Karpas-422 (cell line): ENCODE measurements at regions not wholly inside any gene's neighbourhood (a gene's known extent, or its start where the extent isn't known, plus 50 kb on each side); places are given as distances from the start of the nearest gene placed in this dataset.
"Not testable (repeated sequence)": the region's sequence is repeated elsewhere in the genome, so short reads cannot be mapped to it uniquely, and the experiment has no call there.

ENCODE experiments used
- DNase-seq: peaks from one replicate; pipeline ENCODE4 v3.0.0-alpha.2; 2015
- H2AFZ ChIP-seq: fragments of 200-600 bp; sonication (generic); 2 replicates; pipeline ENCODE4 v1.6.1; 2014; ENCODE audit warnings: antibody characterized with exemption, low read length, mixed read lengths
- H3K27ac ChIP-seq: fragments of 200-600 bp; sonication (generic); 2 replicates; pipeline ENCODE4 v1.5.1; 2014; ENCODE audit warnings: mild to moderate bottlenecking, low read length, moderate library complexity
- H3K27me3 ChIP-seq: fragments of 200-600 bp; sonication (generic); 2 replicates; pipeline ENCODE4 v1.6.1; 2014; ENCODE audit warnings: low read length, mixed read lengths
- H3K36me3 ChIP-seq: fragments of 200-600 bp; sonication (generic); 2 replicates; pipeline ENCODE4 v1.6.1; 2014; ENCODE audit warnings: low read length, mixed read lengths; ENCODE audit not compliant: insufficient read depth
- H3K4me1 ChIP-seq: fragments of 200-600 bp; sonication (generic); 2 replicates; pipeline ENCODE4 v1.6.1; 2014; ENCODE audit warnings: mild to moderate bottlenecking, low read length, mixed read lengths
- H3K4me2 ChIP-seq: fragments of 200-600 bp; sonication (generic); 2 replicates; pipeline ENCODE4 v1.6.1; 2014; ENCODE audit warnings: low read length, low read depth, mild to moderate bottlenecking; ENCODE audit not compliant: poor library complexity, severe bottlenecking
- H3K4me3 ChIP-seq: fragments of 200-600 bp; sonication (generic); 2 replicates; pipeline ENCODE4 v1.5.1; 2014; ENCODE audit warnings: mild to moderate bottlenecking, antibody characterized with exemption, low read length, mixed read lengths
- H3K79me2 ChIP-seq: fragments of 200-600 bp; sonication (generic); 2 replicates; pipeline ENCODE4 v1.6.1; 2014; ENCODE audit warnings: mild to moderate bottlenecking, low read length, mixed read lengths
- H3K9ac ChIP-seq: fragments of 200-600 bp; sonication (generic); 2 replicates; pipeline ENCODE4 v1.6.0; 2014; ENCODE audit warnings: low read length
- H3K9me2 ChIP-seq: fragments of 200-600 bp; sonication (generic), shearing (Covaris generic); replicated peaks from 2 replicates; pipeline ENCODE4 v1.6.0; 2014; ENCODE audit warnings: mild to moderate bottlenecking, low read length, moderate library complexity; ENCODE audit not compliant: insufficient read depth
- H3K9me3 ChIP-seq: fragments of 300-700, 200-600 bp; sonication (generic); 2 replicates; pipeline ENCODE4 v1.6.1; 2014; ENCODE audit warnings: low read length, mixed read lengths
- H4K20me1 ChIP-seq: fragments of 200-600 bp; sonication (generic); 2 replicates; pipeline ENCODE4 v1.6.1; 2014; ENCODE audit warnings: mild to moderate bottlenecking, antibody characterized with exemption, low read length, low read depth; ENCODE audit not compliant: insufficient read depth

DNA sequence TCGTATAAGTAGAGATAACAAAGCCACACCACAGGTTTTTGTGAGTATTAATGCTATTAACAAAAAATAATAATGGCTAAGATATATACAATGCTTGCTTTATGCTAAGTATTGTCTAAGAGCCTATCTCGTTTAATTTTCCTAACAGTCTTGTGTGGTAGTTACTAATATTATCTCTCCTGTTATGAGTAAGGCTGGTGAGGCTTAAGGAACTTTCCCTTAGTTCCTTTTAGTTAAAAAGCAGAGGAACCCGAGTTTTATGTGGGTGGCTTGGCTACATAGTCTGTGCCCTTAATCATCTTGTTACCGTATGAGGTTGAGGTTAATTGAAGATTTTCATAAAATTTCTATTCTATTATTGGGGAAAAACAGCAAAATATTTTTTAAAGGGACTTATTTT, 218.4 kb downstream of the SOX2 start:
- H3K4me2 ChIP-seq: no peak overlapping the region

DNA sequence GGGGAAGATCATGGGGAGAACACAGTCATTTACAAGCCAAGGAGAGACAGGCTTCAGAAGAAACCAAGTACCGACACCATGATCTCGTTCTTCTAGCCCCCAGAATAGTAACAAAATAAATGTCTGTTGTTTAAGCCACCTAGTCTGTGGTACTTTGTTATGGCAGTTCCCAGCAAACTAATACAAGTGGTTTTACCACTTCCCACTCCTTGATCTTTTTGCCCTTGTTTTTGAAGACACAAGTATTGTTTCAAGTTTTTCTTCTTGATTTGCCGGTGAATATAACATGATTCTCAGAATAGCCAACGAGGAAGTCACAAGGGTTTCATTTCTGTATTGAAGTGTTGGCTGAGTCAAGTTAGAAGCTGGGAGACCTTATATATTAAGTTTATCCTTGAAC, 220.3 kb downstream of the SOX2 start:
- Histone ChIP-seq H3K4me1 (peaks cover 18% of the 10 kb centered on the region), H3K27ac (no peak overlapping the region), H4K20me1 (no peaks in the 10 kb centered on the region), H3K27me3 (no peaks in the 10 kb centered on the region), H3K4me2 (peak overlapping the region; percentile 16), H2AFZ (peak overlapping the region; percentile 65; the same call in 1 of the 2 replicates), H3K9me3 (no peaks in the 10 kb centered on the region), H3K4me3 (no peak overlapping the region), H3K79me2 (no peaks in the 10 kb centered on the region), H3K9me2 (no peaks in the 10 kb centered on the region), H3K36me3 (no peaks in the 10 kb centered on the region), H3K9ac (no peak overlapping the region)
- no peak for DNase-seq

More for the DNA sequence above, 218.4 kb downstream of the SOX2 start:
- no peak overlapping the region for H2AFZ ChIP-seq
- H3K9ac ChIP-seq: no peak overlapping the region
- no peaks in the 10 kb centered on the region for H3K27me3 ChIP-seq
- no peak for DNase-seq
- no peaks in the 10 kb centered on the region for H3K9me2 ChIP-seq
- H3K36me3 ChIP-seq: no peaks in the 10 kb centered on the region
- no peaks in the 10 kb centered on the region for H4K20me1 ChIP-seq
- H3K4me1 ChIP-seq: peaks cover 18% of the 10 kb centered on the region
- H3K4me3 ChIP-seq: no peak overlapping the region
- no peaks in the 10 kb centered on the region for H3K9me3 ChIP-seq
- no peaks in the 10 kb centered on the region for H3K79me2 ChIP-seq
- no peak overlapping the region for H3K27ac ChIP-seq

DNA sequence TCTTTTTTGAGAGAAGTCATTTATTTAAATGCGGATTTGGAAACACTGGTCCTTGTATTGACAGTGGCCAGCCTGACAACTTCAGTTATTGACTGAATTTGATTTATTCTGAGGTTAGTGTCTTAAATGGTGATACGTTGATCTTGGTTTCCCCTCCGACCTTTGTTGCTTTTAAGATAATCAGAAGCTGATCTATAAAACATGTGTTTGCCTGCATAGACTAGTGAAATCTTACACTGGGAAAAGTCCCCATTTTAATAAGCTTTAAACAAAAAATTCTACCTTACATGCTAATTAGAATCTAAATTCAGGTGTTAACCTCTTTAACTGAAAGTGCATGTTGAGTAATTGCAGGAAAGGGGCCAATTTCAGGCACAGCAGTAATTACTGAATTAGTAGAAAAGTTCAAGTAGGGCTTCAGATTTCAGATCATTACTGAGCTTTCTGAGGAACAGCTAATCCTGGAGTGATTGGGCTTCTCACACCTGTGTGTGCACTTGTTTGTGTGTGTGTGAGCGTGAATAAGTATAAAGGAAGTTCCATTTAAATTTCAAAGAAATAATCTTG, 221.4 kb downstream of the SOX2 start:
- H3K4me3 ChIP-seq: no peak overlapping the region
- no peak overlapping the region for H3K27ac ChIP-seq
- H3K4me2 ChIP-seq: no peak overlapping the region
- no peaks in the 10 kb centered on the region for H3K79me2 ChIP-seq
- no peaks in the 10 kb centered on the region for H3K36me3 ChIP-seq
- no peak for DNase-seq
- H3K27me3 ChIP-seq: no peaks in the 10 kb centered on the region
- no peak overlapping the region for H3K9ac ChIP-seq
- H2AFZ ChIP-seq: no peak overlapping the region
- no peaks in the 10 kb centered on the region for H4K20me1 ChIP-seq
- no peaks in the 10 kb centered on the region for H3K9me2 ChIP-seq
- peaks cover 18% of the 10 kb centered on the region for H3K4me1 ChIP-seq
- no peaks in the 10 kb centered on the region for H3K9me3 ChIP-seq

GRCh38 chr3:181935915-181936314, 224.2 kb downstream of the SOX2 start:
- no peaks in the 10 kb centered on the region for H3K9me2 ChIP-seq

GRCh38 chr3:181936774-181937173, 225.0 kb downstream of the SOX2 start:
- DNase-seq: no peak
- no peak overlapping the region for H2AFZ ChIP-seq
- H3K79me2 ChIP-seq: no peaks in the 10 kb centered on the region
- no peaks in the 10 kb centered on the region for H3K9me2 ChIP-seq
- no peak overlapping the region for H3K4me2 ChIP-seq
- H3K4me1 ChIP-seq: peaks cover 25% of the 10 kb centered on the region
- no peaks in the 10 kb centered on the region for H3K9me3 ChIP-seq
- no peak overlapping the region for H3K4me3 ChIP-seq
- H3K27me3 ChIP-seq: no peaks in the 10 kb centered on the region
- H4K20me1 ChIP-seq: no peaks in the 10 kb centered on the region
- H3K27ac ChIP-seq: no peak overlapping the region
- H3K36me3 ChIP-seq: no peaks in the 10 kb centered on the region
- no peak overlapping the region for H3K9ac ChIP-seq

More at GRCh38 chr3:181935915-181936314, 224.2 kb downstream of the SOX2 start:
- peaks cover 18% of the 10 kb centered on the region for H3K4me1 ChIP-seq
- no peaks in the 10 kb centered on the region for H3K9me3 ChIP-seq
- no peak overlapping the region for H3K4me3 ChIP-seq
- H3K27me3 ChIP-seq: no peaks in the 10 kb centered on the region
- no peak overlapping the region for H3K9ac ChIP-seq
- H4K20me1 ChIP-seq: no peaks in the 10 kb centered on the region
- no peaks in the 10 kb centered on the region for H3K36me3 ChIP-seq
- H3K79me2 ChIP-seq: no peaks in the 10 kb centered on the region
- no peak for DNase-seq
- H3K4me2 ChIP-seq: no peak overlapping the region
- no peak overlapping the region for H3K27ac ChIP-seq
- H2AFZ ChIP-seq: 0 out of 2 replicates have a peak overlapping the region, but pooled peaks have one; percentile 54

- H3K36me3 ChIP-seq, H3K27ac ChIP-seq, H3K4me2 ChIP-seq, H3K9me2 ChIP-seq, H3K79me2 ChIP-seq, DNase-seq, H2AFZ ChIP-seq, H4K20me1 ChIP-seq, H3K27me3 ChIP-seq, H3K4me3 ChIP-seq, H3K9me3 ChIP-seq, H3K9ac ChIP-seq: not testable (repeated sequence)
- H3K4me1 ChIP-seq: peaks cover 17% of the 10 kb centered on the region
Observed at GRCh38 chr3:181938580-181938979, 226.9 kb downstream of the SOX2 start.

- Histone ChIP-seq H3K4me1 (peaks cover 17% of the 10 kb centered on the region), H3K9me3 (no peaks in the 10 kb centered on the region), H3K4me2 (no peak overlapping the region), H3K4me3 (no peak overlapping the region), H2AFZ (no peak overlapping the region), H3K27ac (no peak overlapping the region), H3K36me3 (no peaks in the 10 kb centered on the region), H4K20me1 (no peaks in the 10 kb centered on the region), H3K27me3 (no peaks in the 10 kb centered on the region), H3K79me2 (no peaks in the 10 kb centered on the region), H3K9me2 (no peaks in the 10 kb centered on the region), H3K9ac (no peak overlapping the region)
- DNase-seq: no peak
Observed at GRCh38 chr3:181940703-181941102, 229.0 kb downstream of the SOX2 start.

DNA sequence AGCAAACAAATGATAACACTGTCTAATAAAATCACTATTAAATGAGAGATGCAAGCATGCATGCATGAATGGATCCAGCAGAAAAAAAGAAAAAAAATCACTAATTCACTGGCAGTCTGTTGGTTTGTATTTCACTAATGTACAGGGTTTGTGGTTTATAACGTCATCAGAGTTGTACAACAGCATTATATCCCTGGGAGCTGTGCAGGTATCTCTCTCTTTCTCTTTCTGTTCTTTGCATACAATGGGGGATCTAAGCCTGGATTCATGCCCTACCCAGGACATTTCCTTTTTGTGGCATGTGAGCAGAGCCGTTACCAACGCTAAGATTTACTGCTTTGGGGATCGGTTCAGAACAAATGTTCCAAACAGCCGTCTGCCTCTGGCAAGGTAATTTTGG, 229.5 kb downstream of the SOX2 start:
- Histone ChIP-seq H3K27ac (no peak overlapping the region), H3K27me3 (no peaks in the 10 kb centered on the region), H3K4me2 (peak overlapping the region; percentile 14), H2AFZ (peak overlapping the region; percentile 43; the same call in 1 of the 2 replicates), H4K20me1 (no peaks in the 10 kb centered on the region), H3K36me3 (no peaks in the 10 kb centered on the region), H3K9me2 (no peaks in the 10 kb centered on the region), H3K9me3 (no peaks in the 10 kb centered on the region), H3K4me1 (peaks cover 17% of the 10 kb centered on the region), H3K9ac (no peak overlapping the region), H3K4me3 (no peak overlapping the region), H3K79me2 (no peaks in the 10 kb centered on the region)
- no peak for DNase-seq
